Heart left ventricle (tissue), 13 donors: ENCODE measurements at regions not wholly inside any gene's neighbourhood (a gene's known extent, or its start where the extent isn't known, plus 50 kb on each side); places are given as distances from the start of the nearest gene placed in this dataset.

Experiments
- CTCF ChIP-seq, 12 donors: fragments of 200-600 bp; sonication (generic) in 4 of 12; IDR thresholded peaks; one replicate each; pipeline versions ENCODE4 v1.5.0 to v1.8.0; 2018 to 2022; ENCODE audit warnings: antibody characterized with exemption in 12 of 12, mild to moderate bottlenecking in 5 of 12
- POLR2A ChIP-seq, 2 donors: fragments of 450-650 bp; IDR thresholded peaks; one replicate each; pipeline ENCODE4 v1.6.1; 2017; ENCODE audit warnings: antibody characterized with exemption in 2 of 2, mild to moderate bottlenecking in 2 of 2, moderate library complexity in 2 of 2
- donor health status: ischemic (EF 13 %, LVEDD 7.1; RV severe dilation, severe dysfunction).
- donor health status: DM: no; HTN: yes; CAD: no.
- donor health status: DM: no; HTN: no; CAD: no.
- donor health status: ischemic (EF 25% LVEDD 6.9; RV normal size, moderate dysfunction).
- donor health status: ischemic (EF 25% LVEDD 5.7; RV mildly dilated, moderate dysfunction).
- donor health status: ischemic (EF 35%, LVEDD 5.7; RV mildly dilated, moderate dysfunction).
- donor health status: nonischemic (EF 11% LVEDD 7.7; RV severe dilation, severe dysfunction).
- donor health status: DM: yes; HTN: yes; CAD: no.
- donor health status: PGD.
- donor health status: ischemic (EF 29% LVEDD 5.4; RV normal size, mild dysfunction).
- donor health status: nonischemic (EF 23%, LVEDD 6.1; RV moderate dilation, normal function).

- TF ChIP-seq CTCF (IDR thresholded peaks at IDR 0.05): no peak
- TF ChIP-seq POLR2A (IDR thresholded peaks at IDR 0.05): no peak
Observed at GRCh38 chr16:66278111-66278531, 88.4 kb upstream of the CDH5 start.
